Neuronal stem cell (in vitro differentiated cells): ENCODE measurements at regions not wholly inside any gene's neighbourhood (a gene's known extent, or its start where the extent isn't known, plus 50 kb on each side); places are given as distances from the start of the nearest gene placed in this dataset.

Experiments used
- DNase-seq: peaks from one replicate; pipeline ENCODE4 v3.0.0-alpha.2; 2013; ENCODE audit warnings: low spot score
- H2AFZ ChIP-seq: one replicate; pipeline ENCODE4 v1.6.1; 2013; ENCODE audit warnings: mild to moderate bottlenecking, low read length, inconsistent platforms
- H2AK5ac ChIP-seq: 2 replicates; pipeline ENCODE4 v1.6.1; 2013; ENCODE audit warnings: low read depth, mild to moderate bottlenecking, inconsistent platforms, low read length, moderate library complexity, mixed read lengths
- H2BK120ac ChIP-seq: 2 replicates; pipeline ENCODE4 v1.6.1; 2013; ENCODE audit warnings: low read depth, mild to moderate bottlenecking, inconsistent platforms, low read length, moderate library complexity, mixed read lengths
- H2BK12ac ChIP-seq: one replicate; pipeline ENCODE4 v1.6.1; 2013; ENCODE audit warnings: low read length, inconsistent platforms
- H2BK15ac ChIP-seq: 2 replicates; pipeline ENCODE4 v1.6.1; 2013; ENCODE audit warnings: mild to moderate bottlenecking, low read length, inconsistent platforms, mixed read lengths
- H2BK5ac ChIP-seq: one replicate; pipeline ENCODE4 v1.6.1; 2013; ENCODE audit warnings: inconsistent platforms, mild to moderate bottlenecking, low read length, moderate library complexity
- H3K14ac ChIP-seq: one replicate; pipeline ENCODE4 v1.6.1; 2013; ENCODE audit warnings: low read length, inconsistent platforms
- H3K18ac ChIP-seq: 2 replicates; pipeline ENCODE4 v1.6.1; 2013; ENCODE audit warnings: low read length, inconsistent platforms
- H3K23ac ChIP-seq: 2 replicates; pipeline ENCODE4 v1.6.1; 2013; ENCODE audit warnings: low read depth, mild to moderate bottlenecking, mixed read lengths, low read length, inconsistent platforms; ENCODE audit not compliant: poor library complexity
- H3K27ac ChIP-seq: replicated peaks from 3 replicates; pipeline ENCODE4 v1.5.1; 2013; ENCODE audit warnings: low read length, inconsistent platforms
- H3K27me3 ChIP-seq, 3 experiments: 2 replicates each; pipeline ENCODE4 v1.6.1; 2013; ENCODE audit warnings: low read length in 3 of 3, mild to moderate bottlenecking in 2 of 3, inconsistent platforms in 1 of 3, low read depth in 1 of 3, mixed read lengths in 1 of 3, moderate library complexity in 1 of 3; ENCODE audit not compliant: control insufficient read depth in 3 of 3, insufficient read depth in 3 of 3
- H3K36me3 ChIP-seq, 2 donors: replicated peaks in 1 of 2; 2 replicates each; pipeline ENCODE4 v1.6.1; 2013; ENCODE audit warnings: low read length in 2 of 2; ENCODE audit not compliant: control insufficient read depth in 2 of 2, insufficient read depth in 2 of 2
- H3K4ac ChIP-seq: 2 replicates; pipeline ENCODE4 v1.6.1; 2013; ENCODE audit warnings: inconsistent platforms, mild to moderate bottlenecking, low read length, moderate library complexity
- H3K4me1 ChIP-seq, 2 donors: 1 replicate in 1 of 2; 2 replicates in 1 of 2; pipeline ENCODE4 v1.6.1; 2013; ENCODE audit warnings: low read length in 2 of 2, low read depth in 1 of 2; ENCODE audit not compliant: control insufficient read depth in 2 of 2, insufficient read depth in 1 of 2
- H3K4me2 ChIP-seq: one replicate; pipeline ENCODE4 v1.6.1; 2013; ENCODE audit warnings: mild to moderate bottlenecking, low read length, inconsistent platforms; ENCODE audit not compliant: insufficient read depth, poor library complexity, severe bottlenecking
- H3K4me3 ChIP-seq, 2 donors: 2 replicates each; pipeline ENCODE4 v1.5.1; 2013; ENCODE audit warnings: low read length in 2 of 2, mild to moderate bottlenecking in 2 of 2, inconsistent platforms in 1 of 2, moderate library complexity in 1 of 2
- H3K79me1 ChIP-seq: one replicate; pipeline ENCODE4 v1.6.1; 2013; ENCODE audit warnings: low read depth, mild to moderate bottlenecking, inconsistent platforms, low read length, moderate library complexity
- H3K9ac ChIP-seq: one replicate; pipeline ENCODE4 v1.6.1; 2013; ENCODE audit warnings: mild to moderate bottlenecking, low read depth, low read length, inconsistent platforms; ENCODE audit not compliant: poor library complexity
- H3K9me3 ChIP-seq, 2 donors: replicated peaks in 1 of 2; 2 replicates each; pipeline versions ENCODE3 to v1.6.1; 2013; ENCODE audit warnings: low read length in 2 of 2, mild to moderate bottlenecking in 2 of 2, inconsistent platforms in 1 of 2, low read depth in 1 of 2, mixed read lengths in 1 of 2, moderate library complexity in 1 of 2; ENCODE audit not compliant: control insufficient read depth in 2 of 2, insufficient read depth in 1 of 2
- H4K8ac ChIP-seq: one replicate; pipeline ENCODE4 v1.6.1; 2013; ENCODE audit warnings: low read depth, mild to moderate bottlenecking, inconsistent platforms, low read length, moderate library complexity
- H4K91ac ChIP-seq: one replicate; pipeline ENCODE4 v1.6.1; 2013; ENCODE audit warnings: low read length, low read depth, mild to moderate bottlenecking, inconsistent platforms; ENCODE audit not compliant: poor library complexity
- WGBS, 2 donors: extraction: QIAGEN DNeasy Blood & Tissue Kit; methylation state at CpG; one replicate each; pipeline ENCODE4 v1.1.7; 2013; ENCODE audit warnings: missing lambda C conversion rate in 2 of 2, mixed read lengths in 1 of 2; ENCODE audit not compliant: insufficient read length in 2 of 2, insufficient replicate concordance in 1 of 2; ENCODE audit errors: extremely low coverage in 2 of 2; 5-methylcytosine and 5-hydroxymethylcytosine counted together

- no peak overlapping the region for H2BK12ac ChIP-seq
- H2BK120ac ChIP-seq = no peak overlapping the region
- H3K9me3 ChIP-seq = no peaks in the 10 kb centered on the region
- no CpG with 5 or more reads among the region's 4 CpGs for WGBS, 2 donors
- DNase-seq = no peak
- H3K23ac ChIP-seq = no peak overlapping the region
- no peak overlapping the region for H2AK5ac ChIP-seq
- H4K91ac ChIP-seq = no peak overlapping the region
- no peak overlapping the region for H2BK15ac ChIP-seq
- H4K8ac ChIP-seq = no peak overlapping the region
- H3K27me3 ChIP-seq = no peaks in the 10 kb centered on the region
- no peak overlapping the region for H3K4ac ChIP-seq
- H2BK5ac ChIP-seq = no peak overlapping the region
- H3K36me3 ChIP-seq = no peaks in the 10 kb centered on the region
- H3K4me2 ChIP-seq = no peak overlapping the region
- no peak overlapping the region for H3K4me3 ChIP-seq
- H3K18ac ChIP-seq = no peak overlapping the region
- no peaks in the 10 kb centered on the region for H3K79me1 ChIP-seq
- peaks cover 0 to 6% of the 10 kb centered on the region in 2 donors for H3K4me1 ChIP-seq
- H3K14ac ChIP-seq = no peak overlapping the region
- H3K27ac ChIP-seq = no peak overlapping the region
- peak overlapping the region; percentile 78 for H2AFZ ChIP-seq
- no peak overlapping the region for H3K9ac ChIP-seq
Measured at GRCh38 chr3:64766440-64766839, 78.6 kb upstream of the ADAMTS9 start.

- no peak overlapping the region for H3K4ac ChIP-seq
- DNase-seq = no peak
- H2BK120ac ChIP-seq = no peak overlapping the region
- H3K14ac ChIP-seq = no peak overlapping the region
- no peaks in the 10 kb centered on the region for H3K27me3 ChIP-seq
- H3K36me3 ChIP-seq = no peaks in the 10 kb centered on the region
- no peak overlapping the region for H3K4me3 ChIP-seq
- H2AK5ac ChIP-seq = no peak overlapping the region
- no peak overlapping the region for H3K4me2 ChIP-seq
- H4K8ac ChIP-seq = no peak overlapping the region
- no peak overlapping the region for H3K27ac ChIP-seq
- no peak overlapping the region for H2BK15ac ChIP-seq
- H3K23ac ChIP-seq = no peak overlapping the region
- H2BK12ac ChIP-seq = no peak overlapping the region
- no peak overlapping the region for H4K91ac ChIP-seq
- no peak overlapping the region for H2BK5ac ChIP-seq
- H3K9me3 ChIP-seq = no peaks in the 10 kb centered on the region
- H3K9ac ChIP-seq = no peak overlapping the region
- peaks cover 0 to 6% of the 10 kb centered on the region in 2 donors for H3K4me1 ChIP-seq
- no peak overlapping the region for H3K18ac ChIP-seq
- no CpG with 5 or more reads among the region's 4 CpGs for WGBS, 2 donors
- no peaks in the 10 kb centered on the region for H3K79me1 ChIP-seq
- peak overlapping the region; percentile 78 for H2AFZ ChIP-seq
Measured at GRCh38 chr3:64765947-64766346, 78.1 kb upstream of the ADAMTS9 start.

- Histone ChIP-seq H3K23ac (no peak overlapping the region), H3K27me3 (no peaks in the 10 kb centered on the region), H3K4me1 (peaks cover 0 to 6% of the 10 kb centered on the region in 2 donors), H3K9me3 (no peaks in the 10 kb centered on the region), H3K36me3 (no peaks in the 10 kb centered on the region), H2BK15ac (no peak overlapping the region), H2AK5ac (no peak overlapping the region), H3K27ac (no peak overlapping the region), H3K79me1 (no peaks in the 10 kb centered on the region), H2BK5ac (no peak overlapping the region), H4K91ac (no peak overlapping the region), H3K4me2 (no peak overlapping the region), H3K14ac (no peak overlapping the region), H4K8ac (no peak overlapping the region), H2AFZ (no peak overlapping the region), H2BK12ac (no peak overlapping the region), H3K4ac (no peak overlapping the region), H3K18ac (no peak overlapping the region), H3K9ac (no peak overlapping the region), H3K4me3 (no peak overlapping the region), H2BK120ac (no peak overlapping the region)
- no peak for DNase-seq
- WGBS, 2 donors = no CpG with 5 or more reads among the region's 6 CpGs
Measured at GRCh38 chr3:64764386-64764929, 76.7 kb upstream of the ADAMTS9 start.

GRCh38 chr3:64763980-64764379 lies 76.2 kb upstream of the ADAMTS9 start:
- H3K79me1 ChIP-seq = no peaks in the 10 kb centered on the region
- H2BK120ac ChIP-seq = no peak overlapping the region
- no peaks in the 10 kb centered on the region for H3K9me3 ChIP-seq
- no peak overlapping the region for H3K18ac ChIP-seq
- H2BK15ac ChIP-seq = no peak overlapping the region
- no peak overlapping the region for H2AFZ ChIP-seq
- no peak overlapping the region for H4K8ac ChIP-seq
- H3K27ac ChIP-seq = no peak overlapping the region
- no peak overlapping the region for H4K91ac ChIP-seq
- no peak overlapping the region for H3K23ac ChIP-seq
- H3K4me1 ChIP-seq = peaks cover 0 to 6% of the 10 kb centered on the region in 2 donors
- no peak overlapping the region for H3K4ac ChIP-seq
- no peak for DNase-seq
- H3K14ac ChIP-seq = no peak overlapping the region
- H2AK5ac ChIP-seq = no peak overlapping the region
- H2BK12ac ChIP-seq = no peak overlapping the region
- H3K36me3 ChIP-seq = no peaks in the 10 kb centered on the region
- H3K27me3 ChIP-seq = no peaks in the 10 kb centered on the region
- no peak overlapping the region for H3K9ac ChIP-seq
- no peak overlapping the region for H3K4me2 ChIP-seq
- H2BK5ac ChIP-seq = no peak overlapping the region
- no peak overlapping the region for H3K4me3 ChIP-seq
